ENCODE measurements at regions not wholly inside any gene's neighbourhood (a gene's known extent, or its start where the extent isn't known, plus 50 kb on each side); places are given as distances from the start of the nearest gene placed in this dataset.

DNA sequence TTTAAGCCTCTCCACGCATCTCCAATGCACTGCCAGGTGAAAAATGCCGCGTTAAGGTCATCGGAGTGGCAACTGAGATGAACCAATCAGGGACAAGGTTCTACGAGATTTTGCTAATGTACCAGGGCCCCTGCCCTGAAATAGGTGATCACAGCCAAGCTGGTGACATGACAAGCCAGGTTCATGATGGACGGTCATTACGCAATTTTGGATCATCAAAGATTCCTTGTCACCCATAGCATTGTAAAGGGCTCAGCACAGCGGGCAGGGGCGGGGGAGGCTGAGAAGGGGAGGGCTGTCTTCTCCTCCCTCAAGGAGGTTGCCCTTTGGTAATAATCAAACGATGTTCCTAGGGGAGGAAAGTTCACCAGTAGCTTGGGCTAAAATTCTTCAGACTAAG is 475.5 kb downstream of the NPHP4 start:
- no peak for ATAC-seq (ENCODE audit: insufficient read depth, low read depth)

DNA sequence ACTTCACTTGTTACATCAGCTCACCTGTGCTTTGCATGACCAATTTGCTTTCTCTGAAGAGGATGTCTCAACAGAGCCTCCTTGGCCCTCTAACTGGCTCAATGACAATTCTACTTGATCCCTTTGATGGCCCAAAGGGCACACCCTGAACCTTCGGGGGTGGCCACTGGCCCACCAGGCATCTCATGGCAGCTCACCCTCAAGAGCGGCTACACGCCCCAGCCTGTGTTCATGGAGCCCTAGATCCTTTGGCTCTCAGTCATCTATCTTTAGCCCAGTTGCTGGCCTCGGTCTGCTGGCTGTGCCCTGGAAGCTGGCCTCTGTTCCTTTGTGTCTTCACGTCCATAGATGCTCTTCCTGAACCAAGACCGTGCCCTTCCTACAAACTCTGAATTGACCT is 476.7 kb downstream of the NPHP4 start:
- Histone ChIP-seq H3K36me3 (ENCODE audit: insufficient read depth, low read length) (no peaks in the 10 kb centered on the region), H3K9ac (ENCODE audit: low read depth, low read length) (no peak overlapping the region), H3K27me3 (ENCODE audit: insufficient read depth, low read length, poor library complexity) (peaks cover 14% of the 10 kb centered on the region), H3K27ac (ENCODE audit: low read length) (no peak overlapping the region), H4K20me1 (ENCODE audit: insufficient read depth, low read length) (peaks cover 11% of the 10 kb centered on the region), H2AFZ (ENCODE audit: low read depth, low read length) (no peak overlapping the region), H3K4me3 (ENCODE audit: low read depth in 1 of 2, low read length in 2 of 2) (no peak overlapping the region), H3K4me2 (ENCODE audit: insufficient read depth, low read length) (no peak overlapping the region), H3K9me3 (ENCODE audit: insufficient read depth, low read length, severe bottlenecking) (no peaks in the 10 kb centered on the region), H3K4me1 (ENCODE audit: insufficient read depth, low read length) (no peaks in the 10 kb centered on the region), H3K79me2 (ENCODE audit: insufficient read depth, low read length) (no peaks in the 10 kb centered on the region)
- DNase-seq (no peak), ATAC-seq (ENCODE audit: insufficient read depth, low read depth) (no peak)
- TF ChIP-seq, protein P1, sequence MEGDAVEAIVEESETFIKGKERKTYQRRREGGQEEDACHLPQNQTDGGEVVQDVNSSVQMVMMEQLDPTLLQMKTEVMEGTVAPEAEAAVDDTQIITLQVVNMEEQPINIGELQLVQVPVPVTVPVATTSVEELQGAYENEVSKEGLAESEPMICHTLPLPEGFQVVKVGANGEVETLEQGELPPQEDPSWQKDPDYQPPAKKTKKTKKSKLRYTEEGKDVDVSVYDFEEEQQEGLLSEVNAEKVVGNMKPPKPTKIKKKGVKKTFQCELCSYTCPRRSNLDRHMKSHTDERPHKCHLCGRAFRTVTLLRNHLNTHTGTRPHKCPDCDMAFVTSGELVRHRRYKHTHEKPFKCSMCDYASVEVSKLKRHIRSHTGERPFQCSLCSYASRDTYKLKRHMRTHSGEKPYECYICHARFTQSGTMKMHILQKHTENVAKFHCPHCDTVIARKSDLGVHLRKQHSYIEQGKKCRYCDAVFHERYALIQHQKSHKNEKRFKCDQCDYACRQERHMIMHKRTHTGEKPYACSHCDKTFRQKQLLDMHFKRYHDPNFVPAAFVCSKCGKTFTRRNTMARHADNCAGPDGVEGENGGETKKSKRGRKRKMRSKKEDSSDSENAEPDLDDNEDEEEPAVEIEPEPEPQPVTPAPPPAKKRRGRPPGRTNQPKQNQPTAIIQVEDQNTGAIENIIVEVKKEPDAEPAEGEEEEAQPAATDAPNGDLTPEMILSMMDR (IDR thresholded peaks at IDR 0.05; ENCODE audit: borderline replicate concordance, extremely low read depth, low read length, poor library complexity, severe bottlenecking) = no peak
- no peak for TF ChIP-seq EZH2 (IDR thresholded peaks at IDR 0.05; ENCODE audit: borderline replicate concordance, low read depth, low read length, severe bottlenecking)

More for the DNA sequence above, 475.5 kb downstream of the NPHP4 start:
- Histone ChIP-seq H2AFZ (ENCODE audit: low read depth, low read length) (no peak overlapping the region), H3K4me1 (ENCODE audit: insufficient read depth, low read length) (no peaks in the 10 kb centered on the region), H3K9me3 (ENCODE audit: insufficient read depth, low read length, severe bottlenecking) (no peaks in the 10 kb centered on the region), H3K4me2 (ENCODE audit: insufficient read depth, low read length) (no peak overlapping the region), H3K4me3 (ENCODE audit: low read depth in 1 of 2, low read length in 2 of 2) (no peak overlapping the region), H3K27ac (ENCODE audit: low read length) (no peak overlapping the region), H3K27me3 (ENCODE audit: insufficient read depth, low read length, poor library complexity) (peaks cover 3% of the 10 kb centered on the region), H3K9ac (ENCODE audit: low read depth, low read length) (no peak overlapping the region), H3K36me3 (ENCODE audit: insufficient read depth, low read length) (no peaks in the 10 kb centered on the region), H4K20me1 (ENCODE audit: insufficient read depth, low read length) (peaks cover 11% of the 10 kb centered on the region), H3K79me2 (ENCODE audit: insufficient read depth, low read length) (no peaks in the 10 kb centered on the region)
- TF ChIP-seq, protein P1 (IDR thresholded peaks at IDR 0.05; ENCODE audit: borderline replicate concordance, extremely low read depth, low read length, poor library complexity, severe bottlenecking) = no peak
- no peak for TF ChIP-seq EZH2 (IDR thresholded peaks at IDR 0.05; ENCODE audit: borderline replicate concordance, low read depth, low read length, severe bottlenecking)
- DNase-seq = no peak

DNA sequence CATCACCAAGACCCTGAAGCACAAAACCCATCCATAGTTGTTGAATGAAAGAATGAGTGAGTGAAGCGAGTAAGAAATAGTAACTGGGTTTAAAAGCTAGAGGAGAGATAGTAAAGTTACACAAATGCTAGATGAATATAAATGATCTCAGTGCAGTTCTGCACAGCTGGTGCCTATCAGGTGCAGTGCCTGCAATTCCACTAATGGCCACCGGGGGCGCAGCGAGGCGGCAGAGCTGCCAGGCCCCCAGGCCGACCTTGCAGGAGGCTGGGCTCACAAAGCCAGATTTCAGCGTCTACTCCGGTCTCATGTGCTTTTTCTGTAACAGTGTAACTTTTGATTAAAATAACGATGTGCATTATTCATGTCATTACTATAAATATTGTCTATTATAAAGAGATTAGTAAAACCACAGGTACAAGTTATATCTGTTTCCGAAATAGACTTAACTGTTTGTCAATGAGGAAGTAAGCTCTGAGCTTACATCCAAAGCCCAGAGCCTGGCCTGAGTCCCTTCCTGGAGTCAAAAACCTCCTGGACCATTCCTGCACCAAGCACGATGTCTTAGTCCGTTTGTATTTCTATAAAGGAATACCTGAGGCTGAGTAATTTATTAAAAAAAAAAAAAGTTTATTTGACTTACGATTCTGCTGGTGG is 477.6 kb downstream of the NPHP4 start:
- Histone ChIP-seq H3K4me2 (ENCODE audit: insufficient read depth, low read length) (no peak overlapping the region), H3K9me3 (ENCODE audit: insufficient read depth, low read length, severe bottlenecking) (no peaks in the 10 kb centered on the region), H3K4me1 (ENCODE audit: insufficient read depth, low read length) (no peaks in the 10 kb centered on the region), H3K79me2 (ENCODE audit: insufficient read depth, low read length) (no peaks in the 10 kb centered on the region), H3K4me3 (ENCODE audit: low read depth in 1 of 2, low read length in 2 of 2) (no peak overlapping the region), H3K27ac (ENCODE audit: low read length) (no peak overlapping the region), H3K27me3 (ENCODE audit: insufficient read depth, low read length, poor library complexity) (peaks cover 16% of the 10 kb centered on the region), H3K36me3 (ENCODE audit: insufficient read depth, low read length) (no peaks in the 10 kb centered on the region), H2AFZ (ENCODE audit: low read depth, low read length) (no peak overlapping the region), H3K9ac (ENCODE audit: low read depth, low read length) (no peak overlapping the region), H4K20me1 (ENCODE audit: insufficient read depth, low read length) (peaks cover 11% of the 10 kb centered on the region)
- DNase-seq = peak; percentile 71
- peak; percentile 89 for ATAC-seq (ENCODE audit: insufficient read depth, low read depth)
- TF ChIP-seq EZH2 (IDR thresholded peaks at IDR 0.05; ENCODE audit: borderline replicate concordance, low read depth, low read length, severe bottlenecking) = no peak
- TF ChIP-seq, protein P1 (IDR thresholded peaks at IDR 0.05; ENCODE audit: borderline replicate concordance, extremely low read depth, low read length, poor library complexity, severe bottlenecking) = peak; percentile 99
